GM23248 (cell line): ENCODE measurements at regions not wholly inside any gene's neighbourhood (a gene's known extent, or its start where the extent isn't known, plus 50 kb on each side); places are given as distances from the start of the nearest gene placed in this dataset.
A peak's percentile ranks its signal among the peaks of the same experiment; 100 is the strongest.

Experiments used
- DNase-seq: peaks from one replicate; pipeline ENCODE4 v3.0.0-alpha.2; 2015
- H2AFZ ChIP-seq: fragments of 200-600 bp; sonication (generic); 2 replicates; pipeline ENCODE4 v1.6.1; 2016; ENCODE audit warnings: antibody characterized with exemption
- H3F3A ChIP-seq: fragments of 200-600 bp; sonication (generic); 2 replicates; pipeline ENCODE4 v1.6.1; 2016; ENCODE audit warnings: mild to moderate bottlenecking, antibody characterized with exemption, mixed run types; ENCODE audit not compliant: insufficient read depth
- H3K27ac ChIP-seq: fragments of 200-600 bp; sonication (generic); 2 replicates; pipeline ENCODE4 v1.5.1; 2016; ENCODE audit warnings: mild to moderate bottlenecking
- H3K27me3 ChIP-seq: fragments of 200-600 bp; sonication (generic); replicated peaks from 2 replicates; pipeline ENCODE4 v1.6.1; 2016; ENCODE audit warnings: mild to moderate bottlenecking; ENCODE audit not compliant: insufficient read depth
- H3K36me3 ChIP-seq: fragments of 200-600 bp; sonication (generic); 2 replicates; pipeline ENCODE4 v1.6.1; 2016; ENCODE audit warnings: low read depth, mild to moderate bottlenecking
- H3K4me1 ChIP-seq: fragments of 200-600 bp; sonication (generic); 2 replicates; pipeline ENCODE4 v1.6.1; 2016; ENCODE audit warnings: mild to moderate bottlenecking; ENCODE audit not compliant: insufficient read depth
- H3K4me2 ChIP-seq: fragments of 200-600 bp; sonication (generic); one replicate; pipeline ENCODE4 v1.6.1; 2016; ENCODE audit warnings: mild to moderate bottlenecking; ENCODE audit not compliant: unreplicated experiment
- H3K4me3 ChIP-seq: fragments of 200-600 bp; sonication (generic); 2 replicates; pipeline ENCODE4 v1.5.1; 2016; ENCODE audit warnings: mild to moderate bottlenecking
- H3K79me2 ChIP-seq: fragments of 200-600 bp; sonication (generic); 2 replicates; pipeline ENCODE4 v1.6.1; 2016; ENCODE audit warnings: mild to moderate bottlenecking; ENCODE audit not compliant: insufficient read depth
- H3K9ac ChIP-seq: fragments of 200-600 bp; sonication (generic); 2 replicates; pipeline ENCODE4 v1.6.1; 2016; ENCODE audit warnings: mild to moderate bottlenecking
- H3K9me2 ChIP-seq: fragments of 200-600 bp; sonication (generic); 2 replicates; pipeline ENCODE4 v1.6.1; 2016; ENCODE audit warnings: mixed run types, mild to moderate bottlenecking, moderate library complexity; ENCODE audit not compliant: insufficient read depth
- H3K9me3 ChIP-seq: fragments of 200-600 bp; sonication (generic); one replicate; pipeline ENCODE4 v1.6.1; 2017; ENCODE audit warnings: low read depth
- H4K20me1 ChIP-seq: fragments of 200-600 bp; sonication (generic); 2 replicates; pipeline ENCODE4 v1.6.0; 2016; ENCODE audit not compliant: insufficient read depth
- EZH2 ChIP-seq: fragments of 200-600 bp; sonication (generic); IDR thresholded peaks from 2 replicates; pipeline ENCODE4 v1.6.1; 2018; ENCODE audit warnings: antibody characterized with exemption, mild to moderate bottlenecking; ENCODE audit not compliant: insufficient read depth, poor library complexity, severe bottlenecking
- EZH2phosphoT487 ChIP-seq: fragments of 200-600 bp; sonication (generic); IDR thresholded peaks from 2 replicates; pipeline ENCODE4 v1.6.1; 2018; ENCODE audit warnings: antibody characterized with exemption, moderate library complexity, mild to moderate bottlenecking, low read depth; ENCODE audit not compliant: insufficient read depth
- WGBS, 2 experiments: methylation state at CpG; one replicate each; pipeline ENCODE4 v1.1.6; 2015 to 2017; ENCODE audit warnings: low lambda C conversion rate in 2 of 2, low coverage in 1 of 2; ENCODE audit errors: missing lambda C conversion rate in 2 of 2; 5-methylcytosine and 5-hydroxymethylcytosine counted together
- in situ Hi-C: fragments of 300-500 bp; cut with MboI; formaldehyde crosslinking; loops from 2 replicates; pipeline ENCODE4 v1.15.0; 2020

DNA sequence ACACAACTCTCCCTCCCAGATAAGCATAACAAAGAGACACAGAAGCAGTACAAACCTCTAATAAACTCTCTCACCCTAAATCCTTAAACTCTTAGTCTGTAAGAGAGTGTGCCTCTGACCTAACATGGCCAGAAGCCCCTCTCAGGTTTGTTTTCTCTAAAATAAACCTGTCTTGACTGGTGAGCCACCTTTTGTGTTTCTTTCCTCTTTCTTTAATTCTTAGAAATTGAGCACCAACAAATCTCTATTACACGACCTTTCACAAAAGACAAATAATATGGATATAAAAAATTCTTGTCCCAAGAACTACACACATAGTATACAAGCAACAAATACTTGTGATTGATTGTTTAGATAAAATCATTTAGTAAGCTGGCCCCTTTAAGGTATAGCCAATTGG lies 573.7 kb downstream of the EPHA5 start:
- no peaks in the 10 kb centered on the region for H3K79me2 ChIP-seq
- no peak overlapping the region for H3K4me3 ChIP-seq
- no peak for DNase-seq
- H3K4me2 ChIP-seq: no peak overlapping the region
- H3K9me2 ChIP-seq: no peaks in the 10 kb centered on the region
- H3K36me3 ChIP-seq: no peaks in the 10 kb centered on the region
- H3F3A ChIP-seq: no peaks in the 10 kb centered on the region
- H4K20me1 ChIP-seq: no peaks in the 10 kb centered on the region
- H3K9ac ChIP-seq: no peak overlapping the region
- 0% methylated on average over 1 of the region's 1 CpG for WGBS, 2 experiments
- H3K9me3 ChIP-seq: no peaks in the 10 kb centered on the region
- in situ Hi-C loops: no loop called here
- TF ChIP-seq EZH2phosphoT487 (no peak), EZH2 (no peak)
- H3K4me1 ChIP-seq: no peaks in the 10 kb centered on the region
- H2AFZ ChIP-seq: no peak overlapping the region
- no peak overlapping the region for H3K27ac ChIP-seq
- H3K27me3 ChIP-seq: no peaks in the 10 kb centered on the region

DNA sequence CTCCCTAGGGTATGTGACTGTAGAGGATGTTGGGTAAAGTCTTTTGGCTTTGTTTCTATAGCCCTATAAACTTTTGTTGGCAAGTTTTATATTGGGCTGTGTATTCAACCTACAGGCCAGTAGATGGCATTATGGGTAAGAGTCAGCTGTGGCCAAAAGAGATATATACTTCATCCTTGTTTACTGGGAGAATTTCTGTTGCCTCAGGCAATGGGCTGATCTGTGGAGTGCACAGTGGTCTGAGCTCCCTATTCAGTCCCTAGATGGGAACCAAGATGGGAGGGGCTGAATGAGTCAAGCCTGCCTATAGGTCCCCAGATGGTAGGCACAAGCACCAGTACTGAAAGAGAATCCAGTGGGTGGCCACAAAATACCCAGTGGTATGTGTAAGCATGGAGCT lies 580.6 kb downstream of the EPHA5 start:
- H3K27ac ChIP-seq: no peak overlapping the region

DNA sequence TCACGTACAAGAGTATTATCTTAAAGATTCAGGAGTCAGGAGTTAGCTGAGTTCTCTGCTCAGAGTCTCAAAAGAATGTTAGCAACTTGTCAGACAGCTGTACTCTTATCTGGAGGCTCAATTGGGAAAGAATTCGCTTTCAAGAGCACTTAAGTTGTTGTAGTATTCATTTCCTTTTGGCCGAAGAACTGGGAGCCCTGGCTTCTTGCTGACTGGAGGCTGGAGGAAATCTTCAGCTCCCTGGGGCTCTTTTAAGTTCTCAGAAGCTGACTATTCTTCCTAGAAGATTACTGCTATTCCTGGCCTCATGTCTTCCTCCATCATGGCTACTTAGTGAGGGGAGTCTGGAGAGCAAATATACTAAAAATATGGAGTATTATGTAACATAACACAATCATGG lies 587.2 kb downstream of the EPHA5 start:
- Histone ChIP-seq H3K4me3 (no peak overlapping the region), H3K36me3 (no peaks in the 10 kb centered on the region), H3K4me2 (no peak overlapping the region), H4K20me1 (no peaks in the 10 kb centered on the region), H3K27ac (no peak overlapping the region), H3K9me2 (no peaks in the 10 kb centered on the region), H3K9ac (no peak overlapping the region), H3K79me2 (no peaks in the 10 kb centered on the region), H3K27me3 (no peaks in the 10 kb centered on the region), H3F3A (no peaks in the 10 kb centered on the region), H3K4me1 (no peaks in the 10 kb centered on the region), H2AFZ (no peak overlapping the region), H3K9me3 (no peaks in the 10 kb centered on the region)
- in situ Hi-C loops: no loop called here
- DNase-seq: no peak
- 16 to 19% methylated on average over 3 of the region's 3 CpGs for WGBS, 2 experiments
- TF ChIP-seq EZH2phosphoT487: no peak
- TF ChIP-seq EZH2: no peak

More for the DNA sequence above, 580.6 kb downstream of the EPHA5 start:
- no peak overlapping the region for H3K9ac ChIP-seq
- no peaks in the 10 kb centered on the region for H3K36me3 ChIP-seq
- TF ChIP-seq EZH2phosphoT487: no peak
- no peak for TF ChIP-seq EZH2
- H3K4me2 ChIP-seq: no peak overlapping the region
- no peaks in the 10 kb centered on the region for H3K4me1 ChIP-seq
- no peaks in the 10 kb centered on the region for H4K20me1 ChIP-seq
- no peaks in the 10 kb centered on the region for H3K79me2 ChIP-seq
- DNase-seq: peak; percentile 1
- H3F3A ChIP-seq: no peaks in the 10 kb centered on the region
- no peak overlapping the region for H3K4me3 ChIP-seq
- H3K27me3 ChIP-seq: no peaks in the 10 kb centered on the region
- in situ Hi-C loops: no loop called here
- no peaks in the 10 kb centered on the region for H3K9me3 ChIP-seq
- no peak overlapping the region for H2AFZ ChIP-seq
- no peaks in the 10 kb centered on the region for H3K9me2 ChIP-seq

DNA sequence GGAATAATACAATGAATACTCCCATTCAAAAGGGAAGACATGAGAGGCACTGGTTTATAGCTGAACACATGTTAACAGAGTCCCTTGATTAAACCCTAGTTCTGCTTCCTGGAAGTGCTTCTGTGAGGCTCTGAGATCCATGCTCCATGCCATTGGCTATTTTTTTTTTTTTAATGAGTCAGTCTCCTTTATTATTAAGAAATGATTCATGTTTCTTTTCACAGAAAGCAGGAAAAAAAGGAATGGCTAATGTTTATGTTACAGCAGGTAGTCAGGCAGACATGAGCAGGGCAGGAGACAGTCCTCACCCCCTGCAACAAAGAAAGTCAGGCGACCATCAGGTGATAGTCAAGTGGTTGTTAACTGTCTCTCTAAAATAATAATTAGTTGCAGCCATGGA lies 598.7 kb downstream of the EPHA5 start:
- Histone ChIP-seq H3K9ac (no peak overlapping the region), H3K27ac (no peak overlapping the region), H3K79me2 (no peaks in the 10 kb centered on the region), H3K4me2 (no peak overlapping the region), H3K9me2 (no peaks in the 10 kb centered on the region), H4K20me1 (no peaks in the 10 kb centered on the region), H3F3A (no peaks in the 10 kb centered on the region), H3K36me3 (no peaks in the 10 kb centered on the region), H2AFZ (no peak overlapping the region), H3K9me3 (no peaks in the 10 kb centered on the region), H3K4me3 (no peak overlapping the region), H3K4me1 (no peaks in the 10 kb centered on the region), H3K27me3 (no peaks in the 10 kb centered on the region)
- in situ Hi-C loops: no loop called here
- WGBS, 2 experiments: 4 to 18% methylated on average over 1 of the region's 1 CpG
- DNase-seq: no peak
- TF ChIP-seq EZH2: no peak
- TF ChIP-seq EZH2phosphoT487: no peak

DNA sequence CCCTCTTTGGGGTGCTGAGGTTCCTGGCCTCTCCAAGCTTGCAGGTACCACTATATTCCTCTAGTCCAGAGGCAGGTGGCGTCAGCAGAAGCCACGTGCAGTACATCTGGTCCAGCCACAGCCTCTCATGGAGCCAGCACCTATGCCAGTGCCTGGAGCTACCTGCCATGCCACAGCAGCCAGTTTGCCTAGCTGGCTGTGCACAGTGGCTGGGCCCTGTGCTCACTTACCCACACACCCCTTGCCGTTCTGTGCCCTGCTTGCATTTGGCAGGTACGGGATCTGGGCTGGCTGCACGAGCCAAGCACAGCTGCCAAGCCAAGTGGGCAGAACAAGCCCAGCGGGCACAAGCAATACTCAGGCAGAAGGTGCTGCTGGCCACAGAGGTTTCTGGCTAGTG lies 601.1 kb downstream of the EPHA5 start:
- H4K20me1 ChIP-seq: no peaks in the 10 kb centered on the region
- H3K9me3 ChIP-seq: no peaks in the 10 kb centered on the region
- H3K4me1 ChIP-seq: no peaks in the 10 kb centered on the region
- no peak for DNase-seq
- H3K27ac ChIP-seq: no peak overlapping the region
- H3F3A ChIP-seq: no peaks in the 10 kb centered on the region
- WGBS, 2 experiments: 15 to 23% methylated on average over 6 of the region's 6 CpGs
- H3K36me3 ChIP-seq: no peaks in the 10 kb centered on the region
- no peak overlapping the region for H3K4me3 ChIP-seq
- TF ChIP-seq EZH2phosphoT487: no peak
- no peak for TF ChIP-seq EZH2
- no peak overlapping the region for H3K4me2 ChIP-seq
- H2AFZ ChIP-seq: no peak overlapping the region
- no peak overlapping the region for H3K9ac ChIP-seq
- no peaks in the 10 kb centered on the region for H3K79me2 ChIP-seq
- H3K27me3 ChIP-seq: no peaks in the 10 kb centered on the region
- H3K9me2 ChIP-seq: no peaks in the 10 kb centered on the region
- in situ Hi-C loops: no loop called here
